HEK293 (cell line): ENCODE measurements at regions not wholly inside any gene's neighbourhood (a gene's known extent, or its start where the extent isn't known, plus 50 kb on each side); places are given as distances from the start of the nearest gene placed in this dataset.

Experiments
- KLF9 ChIP-seq: fragments of 450-650 bp; formaldehyde crosslinking; IDR thresholded peaks from 2 replicates; pipeline ENCODE4 v1.5.1; 2016; ENCODE audit warnings: missing biosample characterization, missing genetic modification characterization, low read depth
- ZBTB21 ChIP-seq: fragments of 450-650 bp; formaldehyde crosslinking; IDR thresholded peaks from 2 replicates; pipeline ENCODE4 v1.5.1; 2017; ENCODE audit warnings: missing biosample characterization, missing genetic modification characterization
- ZNF121 ChIP-seq: fragments of 450-650 bp; formaldehyde crosslinking; IDR thresholded peaks from 2 replicates; pipeline ENCODE4 v1.5.1; 2016; ENCODE audit warnings: missing biosample characterization, missing genetic modification characterization

DNA sequence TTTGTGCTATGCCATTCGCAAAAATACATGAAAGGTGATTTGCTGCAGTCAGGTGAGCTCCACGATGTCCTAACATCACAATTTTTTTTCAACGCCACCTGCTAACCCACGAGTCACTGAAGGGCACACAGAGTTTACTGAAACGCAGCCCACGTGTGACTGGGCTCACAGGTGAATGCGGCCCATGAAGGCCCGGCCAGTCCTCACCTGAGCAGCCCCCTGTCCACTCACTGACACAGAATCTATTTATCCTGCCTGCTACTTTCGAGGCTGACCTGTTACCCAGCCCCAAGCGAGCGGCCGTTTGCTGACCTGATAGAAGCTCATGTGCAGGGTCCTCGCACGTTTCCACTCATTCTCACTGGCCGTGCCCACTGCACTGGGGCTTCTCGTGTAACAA lies 121.9 kb upstream of the SOX1 start:
- TF ChIP-seq KLF9 (no peak), ZNF121 (tag by site-specific recombination) (no peak), ZBTB21 (tag by site-specific recombination) (no peak)
